GM21786 (cell line): ENCODE measurements at regions not wholly inside any gene's neighbourhood (a gene's known extent, or its start where the extent isn't known, plus 50 kb on each side); places are given as distances from the start of the nearest gene placed in this dataset.

ENCODE experiments used
- ATAC-seq: cut with Tn5 transposase; IDR thresholded peaks from one replicate; pipeline ENCODE4 v1.9.1; 2021; ENCODE audit not compliant: unreplicated experiment

DNA sequence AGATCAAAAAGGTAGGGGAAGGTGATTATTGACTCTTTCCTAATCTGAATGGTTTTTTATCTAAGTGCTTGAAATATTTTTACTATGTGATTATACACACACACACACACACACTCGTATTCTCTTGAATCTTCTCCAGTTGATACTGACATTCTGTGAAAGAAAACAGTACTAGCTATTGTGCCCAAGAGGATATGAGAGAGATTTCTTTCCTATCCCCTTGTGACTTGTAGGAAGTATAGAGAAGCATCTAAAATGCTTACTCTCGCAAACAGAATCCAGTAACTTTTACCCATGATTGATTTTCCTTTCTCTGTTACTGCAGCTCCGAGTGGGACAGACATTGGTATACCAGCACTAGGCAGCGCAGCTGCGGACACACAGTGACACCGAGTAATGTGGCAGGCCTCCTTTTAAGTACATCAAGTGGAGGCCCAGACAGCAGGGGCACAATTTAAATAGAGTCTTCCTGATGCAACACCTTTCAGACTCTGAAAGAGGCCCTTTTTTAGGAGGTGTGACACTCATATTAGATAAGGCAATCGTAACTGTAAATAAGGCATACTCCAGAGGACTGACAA is 421.0 kb upstream of the CNTN4 start:
- no peak for ATAC-seq

DNA sequence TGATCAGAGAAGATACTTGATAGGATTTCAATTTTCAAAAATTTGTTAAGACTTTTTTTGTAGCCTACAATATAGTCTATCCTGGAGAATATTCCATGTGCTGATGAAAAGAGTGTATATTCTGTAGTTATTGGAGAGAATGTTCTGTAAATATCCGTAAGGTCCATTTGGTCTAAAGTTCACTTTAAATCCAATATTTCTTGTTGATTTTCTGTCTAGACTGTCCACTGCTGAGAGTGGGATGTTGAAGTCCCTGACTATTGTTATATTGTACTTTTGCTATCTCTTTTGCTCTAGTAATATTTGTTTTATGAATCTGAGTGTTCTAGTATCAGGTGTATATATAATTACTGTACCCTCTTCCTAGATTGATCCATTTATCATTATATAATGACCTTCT is 406.2 kb upstream of the CNTN4 start:
- no peak for ATAC-seq

- ATAC-seq = no peak
Observed at GRCh38 chr3:1693145-1693544, 405.5 kb upstream of the CNTN4 start.

GRCh38 chr3:1696669-1697275 is 401.9 kb upstream of the CNTN4 start:
- ATAC-seq = no peak

DNA sequence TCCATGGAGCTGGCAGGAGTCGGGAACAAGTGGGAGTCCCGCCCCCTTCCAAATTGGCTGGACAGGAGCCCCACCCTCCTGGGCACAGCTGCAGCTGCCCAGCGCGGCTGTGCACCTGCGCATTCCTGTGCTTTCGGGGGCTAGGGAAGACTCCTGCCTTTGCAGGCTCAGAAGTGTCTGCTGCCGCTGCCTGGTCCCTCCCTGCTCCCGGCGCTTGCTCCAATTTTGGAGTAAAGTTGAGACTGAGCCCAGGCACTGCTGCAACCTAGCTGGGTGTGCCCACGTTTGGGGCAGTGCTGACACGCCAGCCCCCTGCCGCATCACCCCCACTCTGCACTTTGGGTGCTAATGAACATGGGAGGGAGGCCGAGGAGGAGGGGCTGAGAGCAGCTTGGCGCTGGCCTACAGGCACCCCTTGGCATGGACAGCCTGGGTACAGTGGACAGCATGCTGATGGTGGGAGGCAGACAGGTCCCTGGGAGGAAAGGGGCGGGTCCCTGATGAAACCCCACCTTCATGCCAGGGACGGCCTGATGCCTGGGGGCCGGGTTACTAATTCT is 399.2 kb upstream of the CNTN4 start:
- no peak for ATAC-seq

- no peak for ATAC-seq
Observed at GRCh38 chr3:1700650-1701049, 398.0 kb upstream of the CNTN4 start.

DNA sequence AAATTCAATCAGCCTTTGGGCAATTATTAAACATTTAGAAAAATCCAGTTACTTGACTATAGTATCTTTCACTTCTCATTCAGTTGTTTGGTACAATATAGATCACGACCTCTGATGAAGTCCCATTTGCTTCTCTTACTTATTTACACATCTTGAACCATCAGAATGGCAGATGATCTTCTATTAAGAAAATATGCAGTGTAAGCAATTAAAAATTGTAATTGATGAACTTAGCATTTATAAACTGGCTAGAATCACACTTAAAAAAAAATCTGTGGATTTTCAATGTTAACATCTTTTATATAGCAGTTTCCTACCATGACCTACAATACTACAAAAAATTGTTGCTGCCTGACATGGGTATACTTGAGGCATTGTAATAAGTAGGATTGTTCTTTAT is 395.5 kb upstream of the CNTN4 start:
- ATAC-seq = no peak

GRCh38 chr3:1710663-1711062 is 388.0 kb upstream of the CNTN4 start:
- ATAC-seq = no peak

- no peak for ATAC-seq
Observed at GRCh38 chr3:1717524-1717923, 381.1 kb upstream of the CNTN4 start.

- no peak for ATAC-seq
Observed at GRCh38 chr3:1723726-1724125, 374.9 kb upstream of the CNTN4 start.

DNA sequence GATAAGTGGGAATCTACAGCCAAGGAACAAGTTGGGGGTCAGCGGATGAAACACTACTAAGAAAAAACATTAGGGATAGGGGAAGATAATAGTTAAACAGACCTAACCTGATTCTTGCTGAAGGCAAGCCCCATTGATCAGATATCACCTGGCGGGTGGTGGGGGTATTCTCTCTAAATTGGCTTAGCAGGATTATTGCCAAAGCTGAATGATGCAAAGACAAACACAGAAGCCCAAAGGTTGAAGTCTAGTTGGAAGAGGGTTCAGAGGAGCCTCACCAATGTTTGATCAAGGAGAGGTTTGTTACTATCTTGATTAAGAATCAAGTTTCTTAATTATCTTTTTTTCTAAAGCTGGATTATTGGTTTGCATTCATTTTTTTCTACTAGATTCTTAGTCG is 371.9 kb upstream of the CNTN4 start:
- no peak for ATAC-seq

GRCh38 chr3:1727242-1727641 is 371.4 kb upstream of the CNTN4 start:
- no peak for ATAC-seq

- no peak for ATAC-seq
Observed at GRCh38 chr3:1728510-1728909, 370.2 kb upstream of the CNTN4 start.

- ATAC-seq = no peak
Observed at GRCh38 chr3:1734494-1735122, 364.1 kb upstream of the CNTN4 start.

DNA sequence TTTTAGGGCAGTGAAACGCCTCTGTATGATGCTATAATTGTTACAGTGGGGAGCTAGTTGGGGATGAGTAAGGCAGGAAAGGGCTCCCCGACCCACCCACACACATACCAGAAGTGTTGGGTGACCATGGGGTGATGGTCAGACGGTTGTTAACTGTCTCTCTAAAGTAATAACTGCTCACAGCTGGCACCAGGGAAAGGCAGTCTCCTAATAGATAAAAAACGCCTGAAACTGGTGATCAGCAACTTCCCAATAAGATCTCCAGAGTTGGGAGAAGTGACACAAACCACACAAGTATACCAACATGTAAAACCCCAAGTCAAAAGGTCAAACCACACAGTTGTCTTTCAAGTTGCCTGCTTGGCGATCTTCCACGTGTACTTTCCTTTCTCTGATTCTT is 346.5 kb upstream of the CNTN4 start:
- ATAC-seq = no peak

GRCh38 chr3:1766384-1766783 is 332.3 kb upstream of the CNTN4 start:
- no peak for ATAC-seq

- no peak for ATAC-seq
Observed at GRCh38 chr3:1773679-1774078, 325.0 kb upstream of the CNTN4 start.

DNA sequence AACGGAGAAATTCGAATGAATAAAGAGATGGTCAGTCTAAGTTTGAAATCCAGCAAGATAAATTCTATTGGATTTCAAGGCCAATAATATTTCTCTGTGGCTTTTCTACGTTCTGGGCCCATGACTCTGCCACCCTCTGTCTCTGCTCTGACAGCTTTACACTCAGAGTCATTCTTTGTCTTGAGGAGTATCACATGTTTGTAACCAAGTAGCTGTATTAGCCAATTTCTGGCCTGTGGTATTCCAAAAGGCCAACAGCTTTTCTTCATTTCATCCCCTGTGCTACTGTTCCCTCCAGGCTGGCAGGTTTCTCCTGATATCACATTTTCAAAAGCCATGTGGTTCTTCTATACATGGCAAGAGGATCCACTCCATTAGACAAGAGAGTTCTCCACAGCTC is 324.1 kb upstream of the CNTN4 start:
- no peak for ATAC-seq

DNA sequence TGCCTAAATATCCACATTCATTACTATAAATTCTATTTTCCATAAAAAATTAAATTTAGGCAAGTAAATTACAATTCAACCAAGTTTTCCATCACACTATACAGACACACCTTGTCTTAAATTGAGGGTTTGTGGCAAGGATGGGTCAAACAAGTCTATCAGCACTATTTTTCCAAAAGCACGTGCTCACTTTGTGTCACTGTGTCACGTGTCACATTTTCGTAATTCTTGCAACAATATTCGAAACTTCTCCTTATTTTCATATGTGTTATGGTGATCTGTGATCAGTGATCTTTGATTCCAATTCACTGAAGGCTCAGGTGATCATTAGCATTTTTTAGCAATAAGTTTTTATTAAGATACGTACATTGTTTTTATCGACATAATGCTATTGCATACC is 323.3 kb upstream of the CNTN4 start:
- ATAC-seq = no peak

GRCh38 chr3:1783995-1784394 is 314.7 kb upstream of the CNTN4 start:
- ATAC-seq = no peak

GRCh38 chr3:1787094-1787493 is 311.6 kb upstream of the CNTN4 start:
- ATAC-seq = no peak

DNA sequence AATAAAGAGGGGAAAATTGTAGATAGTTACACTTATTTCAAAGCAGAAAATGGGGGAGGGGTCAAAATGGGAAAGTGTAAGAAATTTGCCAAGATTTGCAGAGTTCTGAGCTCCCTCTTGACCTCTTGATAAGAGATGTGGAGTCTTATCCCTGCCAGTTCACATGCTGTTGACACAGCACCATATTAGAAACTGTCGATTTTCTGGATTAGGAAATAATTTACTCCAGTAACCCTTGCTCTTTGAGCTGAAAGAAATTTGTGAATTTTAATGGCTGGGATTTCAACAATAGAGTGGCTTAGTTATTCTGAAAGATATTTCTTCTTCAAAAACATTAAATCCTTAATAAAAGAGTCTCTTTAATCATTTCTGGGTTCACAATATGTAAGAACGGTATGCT is 306.2 kb upstream of the CNTN4 start:
- ATAC-seq = no peak
